ENCODE measurements at regions not wholly inside any gene's neighbourhood (a gene's known extent, or its start where the extent isn't known, plus 50 kb on each side); places are given as distances from the start of the nearest gene placed in this dataset.
"Not testable (repeated sequence)": the region's sequence is repeated elsewhere in the genome, so short reads cannot be mapped to it uniquely, and the experiment has no call there.

DNA sequence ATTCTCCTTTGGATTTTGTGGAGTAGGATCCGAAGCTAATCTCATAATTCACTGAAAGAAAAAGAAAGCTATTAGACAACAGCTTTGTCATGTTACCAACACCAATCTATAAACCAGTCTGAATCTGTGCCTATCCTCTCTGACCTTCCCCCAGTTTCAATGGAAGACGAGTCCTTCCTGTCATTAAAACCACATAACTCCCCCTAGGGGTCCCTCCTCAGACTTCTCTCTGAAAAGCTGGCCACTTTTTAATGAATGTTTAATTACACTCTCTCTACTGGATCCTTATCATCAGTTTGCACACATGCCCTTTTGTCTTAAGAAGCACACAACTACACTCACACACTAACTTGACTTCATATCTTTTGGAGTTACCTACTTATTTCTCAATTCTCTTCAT, 98.0 kb upstream of the TSLP start:
- no peak for TF ChIP-seq ZFX (IDR thresholded peaks at IDR 0.05)
- TF ChIP-seq, protein P1, sequence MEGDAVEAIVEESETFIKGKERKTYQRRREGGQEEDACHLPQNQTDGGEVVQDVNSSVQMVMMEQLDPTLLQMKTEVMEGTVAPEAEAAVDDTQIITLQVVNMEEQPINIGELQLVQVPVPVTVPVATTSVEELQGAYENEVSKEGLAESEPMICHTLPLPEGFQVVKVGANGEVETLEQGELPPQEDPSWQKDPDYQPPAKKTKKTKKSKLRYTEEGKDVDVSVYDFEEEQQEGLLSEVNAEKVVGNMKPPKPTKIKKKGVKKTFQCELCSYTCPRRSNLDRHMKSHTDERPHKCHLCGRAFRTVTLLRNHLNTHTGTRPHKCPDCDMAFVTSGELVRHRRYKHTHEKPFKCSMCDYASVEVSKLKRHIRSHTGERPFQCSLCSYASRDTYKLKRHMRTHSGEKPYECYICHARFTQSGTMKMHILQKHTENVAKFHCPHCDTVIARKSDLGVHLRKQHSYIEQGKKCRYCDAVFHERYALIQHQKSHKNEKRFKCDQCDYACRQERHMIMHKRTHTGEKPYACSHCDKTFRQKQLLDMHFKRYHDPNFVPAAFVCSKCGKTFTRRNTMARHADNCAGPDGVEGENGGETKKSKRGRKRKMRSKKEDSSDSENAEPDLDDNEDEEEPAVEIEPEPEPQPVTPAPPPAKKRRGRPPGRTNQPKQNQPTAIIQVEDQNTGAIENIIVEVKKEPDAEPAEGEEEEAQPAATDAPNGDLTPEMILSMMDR (conservative IDR thresholded peaks at IDR 0.05), result no peak
- no peak overlapping the region for H3K27ac ChIP-seq

DNA sequence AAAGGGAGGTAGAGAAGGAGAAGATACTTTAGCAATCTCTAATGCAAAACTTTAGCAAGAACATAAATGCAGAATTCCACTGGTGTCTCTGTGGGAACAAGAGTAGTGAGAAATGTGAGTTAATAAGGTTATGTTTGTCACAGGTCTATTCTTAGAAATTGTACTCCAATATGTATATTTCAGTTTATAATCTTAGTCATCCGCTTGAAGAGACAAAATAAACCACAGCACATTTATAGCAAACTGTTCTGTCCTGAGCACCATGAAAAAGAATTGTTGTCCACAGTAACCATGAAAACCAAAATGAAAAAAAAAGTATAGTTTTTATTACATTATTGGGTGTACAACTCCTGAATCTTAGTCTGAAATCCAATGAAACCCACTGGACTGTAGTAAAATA, 93.6 kb upstream of the TSLP start:
- no peak overlapping the region for H3K27ac ChIP-seq
- TF ChIP-seq, protein P1 (conservative IDR thresholded peaks at IDR 0.05), result no peak
- no peak for TF ChIP-seq ZFX (IDR thresholded peaks at IDR 0.05)

DNA sequence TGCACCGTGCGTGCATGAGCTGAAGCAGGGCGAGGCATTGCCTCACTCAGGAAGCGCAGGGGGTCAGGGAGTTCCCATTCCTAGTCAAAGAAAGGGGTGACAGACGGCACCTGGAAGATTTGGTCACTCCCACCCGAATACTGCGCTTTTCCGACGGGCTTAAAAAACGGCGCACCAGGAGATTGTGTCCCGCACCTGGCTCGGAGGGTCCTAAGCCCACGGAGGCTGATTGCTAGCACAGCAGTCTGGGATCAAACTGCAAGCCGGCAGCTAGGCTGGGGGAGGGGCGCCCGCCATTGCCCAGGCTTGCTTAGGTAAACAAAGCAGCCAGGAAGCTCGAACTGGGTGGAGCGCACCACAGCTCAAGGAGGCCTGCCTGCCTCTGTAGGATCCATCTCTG, 85.6 kb upstream of the TSLP start:
- not testable (repeated sequence) for H3K27ac ChIP-seq

DNA sequence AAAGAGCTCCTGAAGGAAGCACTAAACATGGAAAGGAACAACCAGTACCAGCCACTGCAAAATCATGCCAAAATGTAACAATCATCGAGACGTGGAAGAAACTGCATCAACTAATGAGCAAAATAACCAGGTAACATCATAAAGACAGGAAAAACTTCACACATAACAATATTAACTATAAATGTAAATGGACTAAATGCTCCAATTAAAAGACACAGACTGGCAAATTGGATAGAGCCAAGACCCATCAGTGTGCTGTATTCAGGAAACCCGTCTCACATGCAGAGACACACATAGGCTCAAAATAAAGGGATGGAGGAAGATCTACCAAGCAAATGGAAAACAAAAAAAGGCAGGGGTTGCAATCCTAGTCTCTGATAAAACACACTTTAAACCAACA, 83.9 kb upstream of the TSLP start:
- H3K27ac ChIP-seq, result not testable (repeated sequence)

DNA sequence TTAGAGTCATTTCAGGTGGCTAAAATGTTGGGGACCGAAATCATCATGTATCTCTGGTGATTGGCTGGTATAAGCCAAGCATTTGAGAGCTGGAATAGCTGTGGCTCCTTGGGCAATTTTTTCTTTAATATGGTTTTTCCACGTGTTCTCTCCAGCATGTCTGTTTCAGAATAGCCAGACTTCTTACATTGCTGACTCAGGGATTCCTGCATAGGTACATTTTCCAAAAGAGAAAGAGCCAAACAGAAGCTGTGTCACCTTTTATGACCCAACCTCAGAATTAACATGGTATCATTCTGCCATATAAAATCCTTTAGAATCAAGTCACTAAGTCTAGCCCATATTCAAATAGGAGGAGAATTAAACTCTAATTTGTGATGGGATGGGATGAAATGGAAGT, 74.8 kb upstream of the TSLP start:
- TF ChIP-seq, protein P1 (conservative IDR thresholded peaks at IDR 0.05), result no peak
- no peak for TF ChIP-seq ZFX (IDR thresholded peaks at IDR 0.05)
- H3K27ac ChIP-seq, result no peak overlapping the region

DNA sequence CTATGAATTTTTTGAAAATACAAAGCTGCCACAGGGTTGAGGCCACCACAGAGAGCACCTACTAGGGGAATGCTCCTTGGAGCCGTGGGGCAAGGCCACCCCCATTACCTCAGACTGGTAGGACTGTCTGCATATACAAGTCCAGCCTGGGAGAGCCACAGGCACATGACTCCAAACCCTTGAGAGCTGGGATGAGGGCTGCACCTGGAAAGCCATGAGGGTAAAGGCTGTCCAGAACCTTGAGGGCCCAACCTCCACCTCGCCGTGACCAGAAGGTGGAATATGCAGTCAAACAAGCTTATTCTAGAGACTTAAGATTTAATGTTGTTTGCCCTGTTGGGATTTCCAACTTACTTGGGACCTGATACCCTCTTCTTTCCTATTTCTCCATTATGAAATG, 69.5 kb upstream of the TSLP start:
- H3K27ac ChIP-seq, result no peak overlapping the region
- TF ChIP-seq ZFX (IDR thresholded peaks at IDR 0.05), result no peak
- TF ChIP-seq, protein P1 (conservative IDR thresholded peaks at IDR 0.05), result no peak

DNA sequence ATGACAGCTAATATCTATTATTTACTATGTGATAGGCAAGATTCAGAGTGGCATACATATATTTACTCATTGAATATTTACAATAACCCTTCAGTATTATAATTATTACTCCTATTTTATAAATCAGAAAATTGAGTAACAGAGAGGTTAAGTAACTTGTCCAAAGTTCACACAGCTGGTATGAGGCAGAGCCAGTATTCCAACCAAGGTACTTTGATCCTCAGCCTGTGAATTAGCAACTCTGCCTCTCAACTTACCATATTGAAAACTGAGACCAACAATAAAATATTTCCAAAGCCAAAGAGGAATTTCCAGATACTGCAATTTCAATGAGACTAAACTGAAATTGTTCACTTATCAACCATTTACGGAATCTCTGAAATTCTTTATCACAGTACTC, 67.9 kb upstream of the TSLP start:
- TF ChIP-seq ZFX (IDR thresholded peaks at IDR 0.05), result no peak
- TF ChIP-seq, protein P1 (conservative IDR thresholded peaks at IDR 0.05), result no peak
- no peak overlapping the region for H3K27ac ChIP-seq

DNA sequence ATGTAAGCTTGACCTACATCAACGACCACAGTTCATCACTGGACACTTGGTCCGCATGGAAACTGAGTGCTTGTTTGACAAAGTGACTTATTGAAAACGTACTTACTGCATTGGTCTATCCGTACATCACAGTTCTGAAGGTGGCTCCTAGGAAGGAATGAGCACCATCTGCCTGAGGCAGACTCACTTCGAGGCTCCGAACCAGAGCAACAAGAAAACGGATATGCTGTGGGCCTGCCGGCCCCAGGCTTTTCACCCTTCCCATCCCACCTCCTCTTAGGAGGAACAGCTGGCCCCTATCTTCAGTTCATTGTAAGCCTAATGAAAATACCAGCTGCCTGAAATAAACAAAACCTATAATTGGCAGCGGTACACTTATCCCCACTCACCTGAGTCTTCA, 67.2 kb upstream of the TSLP start:
- no peak for TF ChIP-seq ZFX (IDR thresholded peaks at IDR 0.05)
- TF ChIP-seq, protein P1 (conservative IDR thresholded peaks at IDR 0.05), result no peak
- no peak overlapping the region for H3K27ac ChIP-seq

DNA sequence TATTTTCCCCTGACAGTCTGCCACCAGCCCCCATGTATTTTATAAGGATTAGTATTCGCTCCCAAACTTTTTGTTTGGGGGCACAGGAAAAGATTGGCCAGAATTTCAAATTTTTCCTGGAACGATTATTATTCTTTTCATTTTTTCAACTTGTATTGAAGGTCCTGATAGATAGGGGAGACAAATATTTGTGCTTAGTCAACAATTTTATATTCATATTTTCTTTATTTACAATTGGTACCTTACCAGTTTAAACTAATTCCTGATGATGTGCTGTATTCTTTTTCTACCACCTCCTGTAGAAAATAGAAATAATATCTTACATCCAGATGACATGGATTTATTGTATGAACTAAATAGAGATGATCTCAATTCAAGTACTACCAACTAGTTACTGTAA, 60.7 kb upstream of the TSLP start:
- no peak overlapping the region for H3K27ac ChIP-seq
- TF ChIP-seq, protein P1 (conservative IDR thresholded peaks at IDR 0.05), result no peak
- TF ChIP-seq ZFX (IDR thresholded peaks at IDR 0.05), result no peak

Data from C4-2B (cell line).